Activated T-cell treated with anti-CD3 and anti-CD28 coated beads, Interleukin-2, amount 50 U/mL, for 72 hours (primary cell): ENCODE measurements at regions not wholly inside any gene's neighbourhood (a gene's known extent, or its start where the extent isn't known, plus 50 kb on each side); places are given as distances from the start of the nearest gene placed in this dataset.

ENCODE experiments used
- ATAC-seq, 2 donors: fragments of 150-1000 bp; cut with Tn5 transposase; replicated peaks in 1 of 2; 2 replicates each; pipeline ENCODE4 v1.10.0; 2021; ENCODE audit warnings: moderate library complexity in 2 of 2, mild to moderate bottlenecking in 1 of 2
- DNase-seq, 2 donors: peaks; one replicate each; pipeline ENCODE4 v3.0.0; 2021 to 2022; ENCODE audit warnings: mixed read lengths in 1 of 2
- H3K27ac Mint-ChIP-seq: one replicate; pipeline ENCODE4 v1.8.0; 2022; ENCODE audit warnings: mild to moderate bottlenecking, moderate library complexity, mixed read lengths
- H3K27me3 Mint-ChIP-seq: one replicate; pipeline ENCODE4 v1.8.0; 2022; ENCODE audit warnings: low read depth, mixed read lengths
- H3K36me3 Mint-ChIP-seq, 2 donors: one replicate each; pipeline ENCODE4 v1.8.0; 2022; ENCODE audit warnings: mixed read lengths in 2 of 2, mild to moderate bottlenecking in 1 of 2; ENCODE audit not compliant: insufficient read depth in 2 of 2
- H3K4me1 Mint-ChIP-seq: one replicate; pipeline ENCODE4 v1.8.0; 2022; ENCODE audit warnings: low read depth, mixed read lengths
- H3K4me3 Mint-ChIP-seq, 2 donors: one replicate each; pipeline ENCODE4 v1.8.0; 2022; ENCODE audit warnings: mild to moderate bottlenecking in 2 of 2, mixed read lengths in 2 of 2, moderate library complexity in 2 of 2
- H3K9me3 Mint-ChIP-seq, 2 donors: one replicate each; pipeline ENCODE4 v1.8.0; 2022; ENCODE audit warnings: mixed read lengths in 2 of 2

DNA sequence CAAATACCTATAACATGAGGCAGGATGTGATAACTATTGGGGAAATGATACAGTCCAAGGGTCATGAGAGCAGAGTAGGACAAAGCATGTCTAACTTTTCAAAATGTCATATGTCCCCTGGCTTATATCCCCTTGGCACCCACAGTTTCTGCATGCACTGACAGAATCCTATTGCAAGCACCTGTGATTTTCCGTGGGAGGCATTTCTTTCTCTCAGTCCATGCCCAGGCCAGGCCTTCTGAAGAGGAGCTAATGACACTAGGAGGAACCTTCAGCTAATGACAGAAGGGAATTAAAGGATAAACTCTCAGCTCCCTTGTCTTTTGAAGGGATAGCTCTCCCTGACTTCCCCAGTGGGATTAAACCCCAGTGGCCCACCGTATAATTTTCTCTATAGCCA lies 249.2 kb downstream of the TTC6 start:
- Mint-ChIP-seq H3K27ac (no peak overlapping the region), H3K4me1 (no peaks in the 10 kb centered on the region), H3K4me3 (no peak overlapping the region), H3K9me3 (peaks cover under 1 to 2% of the 10 kb centered on the region in 2 donors), H3K36me3 (no peaks in the 10 kb centered on the region), H3K27me3 (peaks cover 10% of the 10 kb centered on the region)
- ATAC-seq (no peak), DNase-seq (no peak)

GRCh38 chr14:37848985-37849621 lies 253.7 kb downstream of the TTC6 start:
- Mint-ChIP-seq H3K36me3 (no peaks in the 10 kb centered on the region), H3K27me3 (peaks cover 16% of the 10 kb centered on the region), H3K9me3 (no peaks in the 10 kb centered on the region), H3K27ac (no peak overlapping the region), H3K4me3 (no peak overlapping the region), H3K4me1 (no peaks in the 10 kb centered on the region)
- DNase-seq (no peak), ATAC-seq (no peak)

DNA sequence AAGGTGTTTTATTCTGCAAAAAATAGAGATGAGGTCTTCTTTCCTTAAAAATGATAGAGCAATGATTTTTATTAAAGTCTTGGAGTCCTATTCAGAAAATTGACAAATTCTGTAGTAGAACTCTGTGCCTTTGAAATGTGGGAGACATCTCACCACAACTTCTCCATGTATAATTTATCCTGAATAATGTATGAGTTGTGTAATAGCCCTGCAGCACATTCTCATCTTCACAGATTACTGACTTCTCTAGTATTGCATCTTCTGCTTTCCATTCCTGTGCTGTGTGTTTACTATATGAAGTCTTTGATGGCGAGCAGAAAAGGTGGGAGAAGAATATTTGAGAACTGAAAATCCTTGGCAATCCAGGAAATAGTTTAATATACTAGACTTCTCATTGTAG lies 255.6 kb downstream of the TTC6 start:
- Mint-ChIP-seq H3K27ac (no peak overlapping the region), H3K27me3 (peaks cover 16% of the 10 kb centered on the region), H3K4me3 (no peak overlapping the region), H3K9me3 (no peaks in the 10 kb centered on the region), H3K4me1 (no peaks in the 10 kb centered on the region), H3K36me3 (no peaks in the 10 kb centered on the region)
- no peak for DNase-seq
- no peak for ATAC-seq

DNA sequence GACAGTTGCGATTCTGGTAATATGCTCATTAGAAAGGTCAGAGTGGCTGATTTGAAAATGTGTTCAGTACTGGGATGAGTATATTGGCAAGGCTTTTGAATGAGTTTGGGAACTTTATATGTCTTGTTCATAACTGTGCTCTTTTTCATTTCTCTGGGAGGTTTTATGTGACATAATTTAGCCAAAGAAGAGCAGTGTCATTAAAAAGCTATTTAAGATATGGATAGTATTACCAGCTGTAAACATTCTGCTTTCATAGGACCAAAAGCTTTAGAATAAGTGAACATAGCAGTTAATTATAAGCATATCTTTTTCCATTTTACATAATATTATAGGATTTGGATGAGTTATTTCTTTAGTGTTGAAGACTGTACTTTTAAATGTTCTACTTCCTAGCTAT lies 260.4 kb downstream of the TTC6 start:
- no peak overlapping the region for H3K27ac Mint-ChIP-seq
- H3K9me3 Mint-ChIP-seq: no peaks in the 10 kb centered on the region
- ATAC-seq: no peak
- no peaks in the 10 kb centered on the region for H3K4me1 Mint-ChIP-seq
- DNase-seq: no peak
- H3K36me3 Mint-ChIP-seq: no peaks in the 10 kb centered on the region
- H3K4me3 Mint-ChIP-seq: no peak overlapping the region
- peaks cover 14% of the 10 kb centered on the region for H3K27me3 Mint-ChIP-seq

DNA sequence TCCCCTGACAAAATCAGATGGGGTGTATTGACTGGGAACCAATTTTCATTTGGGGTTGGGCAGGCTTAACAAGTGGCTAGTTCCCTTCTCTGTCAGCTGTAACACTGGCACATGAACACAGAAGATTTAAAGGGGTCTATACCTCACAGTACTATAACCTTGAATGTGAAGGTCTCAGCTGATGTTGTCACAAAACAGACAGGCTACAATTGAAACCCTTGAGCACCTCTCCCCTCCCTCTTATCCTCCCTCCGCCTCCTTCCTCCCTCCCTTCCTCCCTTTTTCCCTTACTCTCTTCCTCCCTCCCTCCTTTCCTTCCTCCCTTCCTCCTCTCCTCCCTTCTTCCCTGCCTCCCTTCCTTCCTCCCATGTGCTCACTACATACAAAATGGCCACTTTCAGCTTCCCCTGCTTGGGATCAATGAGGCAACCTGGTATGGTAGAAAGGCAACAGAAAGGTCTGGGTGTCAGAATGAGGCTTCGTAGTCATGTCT lies 262.4 kb downstream of the TTC6 start:
- no peak for ATAC-seq
- Mint-ChIP-seq H3K4me1 (no peaks in the 10 kb centered on the region), H3K4me3 (no peak overlapping the region), H3K36me3 (no peaks in the 10 kb centered on the region), H3K9me3 (no peaks in the 10 kb centered on the region), H3K27ac (no peak overlapping the region), H3K27me3 (peaks cover 8% of the 10 kb centered on the region)
- no peak for DNase-seq

DNA sequence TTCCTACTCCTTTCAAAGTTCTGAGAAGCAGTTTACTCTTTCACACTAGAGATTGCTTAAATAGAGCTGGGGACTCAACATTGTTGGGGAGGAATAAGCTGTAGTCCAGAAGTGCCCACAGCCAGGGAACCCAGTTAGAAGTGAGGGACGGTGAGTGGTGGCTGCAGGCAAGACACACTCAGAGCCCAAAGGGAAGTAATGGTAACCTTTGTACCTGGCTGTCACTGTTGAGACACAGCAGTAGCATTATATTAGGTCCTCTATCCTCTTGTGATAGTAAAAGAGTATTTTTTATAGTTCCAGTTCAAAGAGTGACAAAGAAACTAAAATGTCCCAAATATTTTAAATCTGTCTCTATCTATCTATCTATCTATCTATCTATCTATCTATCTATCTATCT lies 263.3 kb downstream of the TTC6 start:
- no peaks in the 10 kb centered on the region for H3K4me1 Mint-ChIP-seq
- no peak overlapping the region for H3K27ac Mint-ChIP-seq
- H3K36me3 Mint-ChIP-seq: no peaks in the 10 kb centered on the region
- H3K27me3 Mint-ChIP-seq: peaks cover 8% of the 10 kb centered on the region
- no peak overlapping the region for H3K4me3 Mint-ChIP-seq
- DNase-seq (no peak), ATAC-seq (no peak)
- no peaks in the 10 kb centered on the region for H3K9me3 Mint-ChIP-seq

- Mint-ChIP-seq H3K36me3 (no peaks in the 10 kb centered on the region), H3K27ac (no peak overlapping the region), H3K4me3 (no peak overlapping the region), H3K27me3 (peaks cover 8% of the 10 kb centered on the region), H3K4me1 (no peaks in the 10 kb centered on the region), H3K9me3 (no peaks in the 10 kb centered on the region)
- DNase-seq: no peak
- ATAC-seq: no peak
Measured at GRCh38 chr14:37859177-37859576, 263.7 kb downstream of the TTC6 start.

DNA sequence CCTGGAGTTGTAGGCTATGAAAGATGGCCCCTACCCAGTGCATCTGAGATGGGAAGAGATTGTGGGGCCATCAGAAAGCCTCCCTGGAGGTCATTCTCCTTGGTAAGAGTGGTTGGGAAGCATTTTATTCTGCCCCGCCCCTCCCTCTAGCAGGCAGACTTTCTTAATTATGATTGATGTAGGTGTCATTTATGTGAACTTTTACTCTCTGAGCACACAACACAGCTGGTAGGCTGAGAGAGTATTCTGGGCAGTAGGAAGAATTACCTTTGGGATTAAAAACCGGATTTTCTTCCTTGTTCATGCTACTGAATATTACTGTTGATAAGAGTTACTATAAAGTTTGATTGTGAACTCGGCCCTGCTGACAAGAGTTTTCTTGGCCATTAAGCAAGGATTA lies 266.8 kb downstream of the TTC6 start:
- no peaks in the 10 kb centered on the region for H3K9me3 Mint-ChIP-seq
- no peaks in the 10 kb centered on the region for H3K36me3 Mint-ChIP-seq
- H3K4me3 Mint-ChIP-seq: no peak overlapping the region
- DNase-seq (no peak), ATAC-seq (no peak)
- H3K27me3 Mint-ChIP-seq: no peaks in the 10 kb centered on the region
- H3K27ac Mint-ChIP-seq: no peak overlapping the region
- no peaks in the 10 kb centered on the region for H3K4me1 Mint-ChIP-seq

GRCh38 chr14:37864128-37864527 lies 268.7 kb downstream of the TTC6 start:
- no peak for ATAC-seq
- Mint-ChIP-seq H3K27ac (no peak overlapping the region), H3K4me3 (no peak overlapping the region)

GRCh38 chr14:37864861-37865718 lies 269.7 kb downstream of the TTC6 start:
- H3K9me3 Mint-ChIP-seq: no peaks in the 10 kb centered on the region
- H3K4me1 Mint-ChIP-seq: no peaks in the 10 kb centered on the region
- H3K4me3 Mint-ChIP-seq: no peak overlapping the region
- H3K27ac Mint-ChIP-seq: no peak overlapping the region
- ATAC-seq: no peak
- DNase-seq: no peak
- no peaks in the 10 kb centered on the region for H3K36me3 Mint-ChIP-seq
- peaks cover 9% of the 10 kb centered on the region for H3K27me3 Mint-ChIP-seq

More at GRCh38 chr14:37864128-37864527, 268.7 kb downstream of the TTC6 start:
- Mint-ChIP-seq H3K9me3 (no peaks in the 10 kb centered on the region), H3K36me3 (no peaks in the 10 kb centered on the region), H3K27me3 (peaks cover 7% of the 10 kb centered on the region), H3K4me1 (no peaks in the 10 kb centered on the region)
- DNase-seq: no peak

DNA sequence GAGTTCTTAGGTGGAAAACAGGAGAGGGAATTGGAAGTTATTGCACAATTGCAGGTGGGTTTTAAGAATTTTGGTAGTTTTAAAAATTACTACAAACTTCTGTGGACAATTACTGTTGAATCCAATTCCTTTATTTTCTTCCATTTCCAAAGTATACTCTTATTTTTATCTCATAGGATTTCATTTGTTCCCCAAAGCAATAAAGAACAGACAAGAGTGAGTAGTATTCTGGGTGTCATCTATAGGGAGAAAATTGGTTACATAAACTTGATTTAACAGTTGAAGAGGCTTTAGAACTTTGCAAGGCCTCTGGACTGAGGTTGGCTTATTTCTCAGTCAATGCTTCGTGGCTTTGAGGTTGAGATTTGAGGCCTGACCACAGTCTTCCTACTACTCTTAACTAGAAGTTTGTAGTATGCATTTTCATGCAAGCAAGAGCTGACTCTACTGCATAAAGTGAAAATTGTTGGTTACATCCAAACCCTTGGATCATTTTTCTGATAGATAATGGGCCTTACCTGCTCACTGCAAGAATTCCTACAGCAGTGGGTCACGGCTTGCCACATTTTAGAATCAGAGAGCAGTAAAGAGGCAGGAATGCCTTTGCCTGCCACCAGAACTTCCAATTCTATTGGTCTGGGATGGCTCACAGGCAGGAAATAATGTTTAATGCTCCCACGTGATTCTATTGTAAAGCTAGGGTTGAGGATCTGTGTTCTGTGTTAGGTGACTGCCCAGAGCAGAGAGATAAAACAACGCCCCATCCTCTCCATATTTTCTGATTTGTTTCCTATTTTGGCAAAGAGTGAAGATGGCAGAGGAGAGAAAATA lies 270.5 kb downstream of the TTC6 start:
- ATAC-seq (no peak), DNase-seq (no peak)
- Mint-ChIP-seq H3K36me3 (no peaks in the 10 kb centered on the region), H3K27ac (no peak overlapping the region), H3K27me3 (peaks cover 9% of the 10 kb centered on the region), H3K4me1 (no peaks in the 10 kb centered on the region), H3K9me3 (no peaks in the 10 kb centered on the region), H3K4me3 (no peak overlapping the region)

- H3K27ac Mint-ChIP-seq: no peak overlapping the region
- ATAC-seq (no peak), DNase-seq (no peak)
- no peaks in the 10 kb centered on the region for H3K36me3 Mint-ChIP-seq
- H3K9me3 Mint-ChIP-seq: no peaks in the 10 kb centered on the region
- no peak overlapping the region for H3K4me3 Mint-ChIP-seq
- H3K4me1 Mint-ChIP-seq: peaks cover 3% of the 10 kb centered on the region
- peaks cover 9% of the 10 kb centered on the region for H3K27me3 Mint-ChIP-seq
Measured at GRCh38 chr14:37869633-37870032, 274.2 kb downstream of the TTC6 start.

- DNase-seq: no peak
- H3K27me3 Mint-ChIP-seq: peaks cover 9% of the 10 kb centered on the region
- peaks cover 7% of the 10 kb centered on the region for H3K4me1 Mint-ChIP-seq
- no peaks in the 10 kb centered on the region for H3K36me3 Mint-ChIP-seq
- ATAC-seq: no peak
- no peaks in the 10 kb centered on the region for H3K9me3 Mint-ChIP-seq
- H3K27ac Mint-ChIP-seq: no peak overlapping the region
- no peak overlapping the region for H3K4me3 Mint-ChIP-seq
Measured at GRCh38 chr14:37870170-37870569, 274.7 kb downstream of the TTC6 start.
